ENCODE measurements at regions not wholly inside any gene's neighbourhood (a gene's known extent, or its start where the extent isn't known, plus 50 kb on each side); places are given as distances from the start of the nearest gene placed in this dataset.

DNA sequence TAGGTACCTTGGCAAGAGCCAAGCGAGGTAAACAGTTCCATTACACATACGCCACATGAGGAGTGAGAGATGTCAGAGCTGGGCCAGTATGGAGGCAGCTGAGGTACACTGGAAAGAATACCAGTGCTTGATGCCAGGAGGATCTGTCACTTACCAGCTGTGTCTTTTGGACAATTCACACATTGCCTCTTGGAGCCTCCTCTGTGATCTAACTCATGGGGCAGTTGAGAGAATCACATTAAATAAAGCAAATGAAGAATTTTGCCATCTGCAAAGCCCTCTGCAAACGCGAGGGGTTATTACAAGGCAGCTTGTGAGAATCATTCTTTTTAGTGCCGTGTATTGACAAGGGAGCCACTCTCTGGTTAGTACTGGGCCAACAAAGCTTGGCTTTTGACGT is 429.7 kb upstream of the KLF4 start:
- H3K4me3 Mint-ChIP-seq: no peak overlapping the region
- H3K27me3 Mint-ChIP-seq (ENCODE audit: low read depth): no peaks in the 10 kb centered on the region; the same call in 1 of the 2 replicates
- no peaks in the 10 kb centered on the region for H3K23me2 ChIP-seq (ENCODE audit: insufficient read length, low read depth, low read length, poor library complexity, severe bottlenecking)
- DNase-seq: no peak
- no peak overlapping the region for H3K56ac ChIP-seq (ENCODE audit: insufficient read length, low read depth, low read length)
- no peak overlapping the region; a peak in 1 of 7 replicates for H3K27ac Mint-ChIP-seq
- TF ChIP-seq CTCF (conservative IDR thresholded peaks at IDR 0.05): no peak
- H3K9me3 ChIP-seq (ENCODE audit: control insufficient read depth, low read depth, low read length): no peaks in the 10 kb centered on the region
- no peak overlapping the region for H3K14ac ChIP-seq (ENCODE audit: insufficient read depth, low read length)
- H3K27me3 ChIP-seq (ENCODE audit: insufficient read depth, low read length): no peaks in the 10 kb centered on the region
- no peaks in the 10 kb centered on the region for H3K79me1 ChIP-seq (ENCODE audit: insufficient read depth, low read depth, low read length, poor library complexity, severe bottlenecking)
- no peak overlapping the region for H2BK120ac ChIP-seq (ENCODE audit: low read depth, low read length, poor library complexity, severe bottlenecking)
- no peaks in the 10 kb centered on the region for H4K20me1 ChIP-seq (ENCODE audit: control insufficient read depth, insufficient read depth, insufficient read length)
- H4K91ac ChIP-seq (ENCODE audit: insufficient read length, low read depth, low read length): no peak overlapping the region
- no peak overlapping the region for H2BK12ac ChIP-seq (ENCODE audit: insufficient read length, low read depth, low read length)
- no peak overlapping the region for H3K18ac ChIP-seq (ENCODE audit: insufficient read length, low read depth, low read length)
- H3K4me1 Mint-ChIP-seq: peaks cover 2 to 4% of the 10 kb centered on the region in 2 experiments; a peak in 1 of 4 replicates
- no peak overlapping the region for H2BK20ac ChIP-seq (ENCODE audit: low read depth, low read length, poor library complexity, severe bottlenecking)
- no peak overlapping the region for H3K23ac ChIP-seq (ENCODE audit: insufficient read length, low read depth, low read length)
- peaks cover 4 to 15% of the 10 kb centered on the region in 2 experiments; a peak in 2 of 5 replicates for H3K9me3 Mint-ChIP-seq
- no peak overlapping the region for H2BK5ac ChIP-seq (ENCODE audit: insufficient read length, low read length)
- WGBS (ENCODE audit: extremely low coverage, insufficient read length, low lambda C conversion rate): no CpG with 5 or more reads among the region's 6 CpGs
- no peak overlapping the region for H3K9ac ChIP-seq (ENCODE audit: extremely low read depth, insufficient read length, low read length)
- no peak overlapping the region for H2BK15ac ChIP-seq (ENCODE audit: low read depth, low read length)
- H2AFZ ChIP-seq (ENCODE audit: low read length): no peak overlapping the region
- no peak overlapping the region for H3K4me2 ChIP-seq (ENCODE audit: insufficient read depth, insufficient read length, low read length)
- H3K4me1 ChIP-seq (ENCODE audit: insufficient read depth, low read length): no peaks in the 10 kb centered on the region
- no peak overlapping the region for H3K27ac ChIP-seq (ENCODE audit: insufficient read length, low read depth, low read length)
- H3K79me2 ChIP-seq (ENCODE audit: insufficient read depth, low read length): no peaks in the 10 kb centered on the region
- H3K4ac ChIP-seq (ENCODE audit: low read depth, low read length): no peak overlapping the region
- no peak overlapping the region for H4K8ac ChIP-seq (replicated peaks; ENCODE audit: insufficient read length, low read depth, low read length)
- no peak overlapping the region for H4K5ac ChIP-seq (ENCODE audit: insufficient read length, low read depth, low read length)
- no peak overlapping the region for H3T11ph ChIP-seq (ENCODE audit: low read length)
- H3K36me3 Mint-ChIP-seq (ENCODE audit: insufficient read depth in 1 of 3, low read depth in 3 of 3): no peaks in the 10 kb centered on the region; a peak in 1 of 7 replicates
- no peak overlapping the region for H2AK5ac ChIP-seq (ENCODE audit: insufficient read length, low read length)
